ENCODE measurements at regions not wholly inside any gene's neighbourhood (a gene's known extent, or its start where the extent isn't known, plus 50 kb on each side); places are given as distances from the start of the nearest gene placed in this dataset.

GRCh38 chr12:60281522-60281921, 685.7 kb downstream of the SLC16A7 start:
- TF ChIP-seq CTCF (conservative IDR thresholded peaks at IDR 0.05 in 1 of 2, IDR thresholded peaks at IDR 0.05 in 1 of 2; ENCODE audit: low read depth in 1 of 2, low read length in 2 of 2), result no peak
- TF ChIP-seq EZH2 (IDR thresholded peaks at IDR 0.05; ENCODE audit: low read length, missing control alignments), result no peak

Measured in fibroblast of lung (primary cell).